ENCODE measurements at regions not wholly inside any gene's neighbourhood (a gene's known extent, or its start where the extent isn't known, plus 50 kb on each side); places are given as distances from the start of the nearest gene placed in this dataset.

DNA sequence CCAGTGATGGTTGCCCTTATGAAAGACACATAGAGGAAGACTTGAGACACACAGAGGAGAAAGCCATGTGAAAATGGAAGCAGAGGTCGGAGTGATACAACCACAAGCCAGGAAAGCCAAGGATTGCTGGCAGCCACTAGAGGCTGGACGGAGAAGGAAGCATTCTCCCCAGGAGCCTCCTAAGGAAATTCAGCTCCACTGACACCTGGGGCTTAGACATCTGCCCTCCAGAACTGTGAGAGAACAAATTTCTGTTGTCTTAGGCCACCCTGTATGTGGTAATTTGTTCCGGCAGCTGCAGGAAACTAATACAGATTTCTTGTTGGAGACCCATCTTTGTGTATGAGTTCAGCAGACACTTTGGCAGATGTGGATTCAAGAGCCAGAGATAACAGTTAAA lies 126.9 kb upstream of the ATP1A1 start:
- POLR2A ChIA-PET = no interaction called here
- Histone ChIP-seq H3K4me3 (no peak overlapping the region), H3K9me3 (no peaks in the 10 kb centered on the region), H3K27ac (no peak overlapping the region), H3K4me1 (no peaks in the 10 kb centered on the region), H3K4me2 (no peak overlapping the region)
- no peak for TF ChIP-seq EHMT2 (IDR thresholded peaks at IDR 0.05; ENCODE audit: low read depth)
- no peak for TF ChIP-seq MAZ (IDR thresholded peaks at IDR 0.05; ENCODE audit: borderline replicate concordance, low read depth, low read length)
- ATAC-seq = no peak
- FAIRE-seq = no peak
- 53% methylated on average over 3 of the region's 3 CpGs for WGBS (ENCODE audit: missing lambda C conversion rate)
- CTCF ChIA-PET = no interaction called here
- DNase-seq (ENCODE audit: low read depth in 1 of 2, low spot score in 1 of 2) = no peak

DNA sequence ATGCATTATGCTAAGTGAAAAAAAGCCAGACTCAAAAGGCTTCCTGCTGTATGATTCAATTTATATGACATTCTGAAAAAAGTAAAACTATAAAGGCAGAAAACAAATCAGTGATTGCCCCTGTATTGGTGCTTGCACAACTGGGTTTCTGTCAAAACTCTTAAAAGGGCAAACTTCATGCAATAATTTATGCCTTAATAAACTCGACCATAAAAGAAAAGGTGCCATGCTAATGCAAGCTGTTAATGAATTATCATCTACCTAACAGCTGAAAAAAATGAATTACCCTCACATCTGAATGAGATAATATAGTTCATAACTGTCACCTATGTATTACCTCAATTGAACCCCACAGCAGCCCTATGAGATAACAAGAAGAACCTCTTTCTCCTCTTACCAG lies 120.8 kb upstream of the ATP1A1 start:
- FAIRE-seq = no peak
- Histone ChIP-seq H3K27ac (no peak overlapping the region), H3K9me3 (no peaks in the 10 kb centered on the region), H3K4me2 (no peak overlapping the region), H3K4me1 (no peaks in the 10 kb centered on the region), H3K4me3 (no peak overlapping the region)
- no peak for DNase-seq (ENCODE audit: low read depth in 1 of 2, low spot score in 1 of 2)
- TF ChIP-seq TP53 (CRISPR knock-in tag; IDR thresholded peaks at IDR 0.05) (no peak), FOXS1 (CRISPR knock-in tag; IDR thresholded peaks at IDR 0.05) (no peak), JUN (IDR thresholded peaks at IDR 0.05) (no peak), HOXB5 (CRISPR knock-in tag; IDR thresholded peaks at IDR 0.05) (no peak)
- POLR2A ChIA-PET = no interaction called here
- 11% methylated on average over 1 of the region's 1 CpG for whole genome bisulfite sequencing (ENCODE audit: missing lambda C conversion rate)
- CTCF ChIA-PET = no interaction called here
- no peak for ATAC-seq

DNA sequence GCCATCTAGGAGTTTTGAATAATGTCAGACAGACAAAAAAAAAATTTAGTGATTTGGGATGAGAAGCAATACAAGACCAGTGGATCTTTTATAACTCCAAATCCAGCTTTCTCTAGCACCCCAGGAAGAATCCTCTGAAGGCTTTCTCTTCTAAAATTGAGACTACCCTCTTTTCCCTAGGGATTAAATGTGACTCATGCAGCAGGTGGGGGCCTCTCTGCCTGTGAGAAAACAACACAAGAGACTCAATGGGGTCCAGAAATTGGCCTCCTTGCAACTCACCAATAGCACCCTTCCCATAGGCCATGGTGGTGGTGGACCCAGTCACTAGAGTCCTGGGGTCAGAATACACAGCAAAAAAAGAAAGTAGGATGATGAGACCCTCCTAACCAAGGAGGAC lies 120.3 kb upstream of the ATP1A1 start:
- DNase-seq (ENCODE audit: low read depth in 1 of 2, low spot score in 1 of 2) = no peak
- TF ChIP-seq HOXB5 (CRISPR knock-in tag; IDR thresholded peaks at IDR 0.05) (no peak), FOSL2 (IDR thresholded peaks at IDR 0.05) (no peak), FOSL2 (CRISPR knock-in tag; IDR thresholded peaks at IDR 0.05) (no peak), CHD2 (IDR thresholded peaks at IDR 0.05; ENCODE audit: low read length, partially characterized antibody) (no peak), FOSB (CRISPR knock-in tag; IDR thresholded peaks at IDR 0.05) (no peak), NFE2L2 (conservative IDR thresholded peaks at IDR 0.05; ENCODE audit: low read length) (no peak), CEBPB (IDR thresholded peaks at IDR 0.05) (no peak), POLR2A (IDR thresholded peaks at IDR 0.05; ENCODE audit: low read length) (no peak), JUN (IDR thresholded peaks at IDR 0.05) (no peak), MAZ (IDR thresholded peaks at IDR 0.05; ENCODE audit: borderline replicate concordance, low read depth, low read length) (no peak), EP300 (IDR thresholded peaks at IDR 0.05) (no peak)
- TF ChIP-seq, protein P1, sequence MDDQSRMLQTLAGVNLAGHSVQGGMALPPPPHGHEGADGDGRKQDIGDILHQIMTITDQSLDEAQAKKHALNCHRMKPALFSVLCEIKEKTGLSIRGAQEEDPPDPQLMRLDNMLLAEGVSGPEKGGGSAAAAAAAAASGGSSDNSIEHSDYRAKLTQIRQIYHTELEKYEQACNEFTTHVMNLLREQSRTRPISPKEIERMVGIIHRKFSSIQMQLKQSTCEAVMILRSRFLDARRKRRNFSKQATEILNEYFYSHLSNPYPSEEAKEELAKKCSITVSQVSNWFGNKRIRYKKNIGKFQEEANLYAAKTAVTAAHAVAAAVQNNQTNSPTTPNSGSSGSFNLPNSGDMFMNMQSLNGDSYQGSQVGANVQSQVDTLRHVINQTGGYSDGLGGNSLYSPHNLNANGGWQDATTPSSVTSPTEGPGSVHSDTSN (IDR thresholded peaks at IDR 0.05) = no peak
- TF ChIP-seq, protein P2, sequence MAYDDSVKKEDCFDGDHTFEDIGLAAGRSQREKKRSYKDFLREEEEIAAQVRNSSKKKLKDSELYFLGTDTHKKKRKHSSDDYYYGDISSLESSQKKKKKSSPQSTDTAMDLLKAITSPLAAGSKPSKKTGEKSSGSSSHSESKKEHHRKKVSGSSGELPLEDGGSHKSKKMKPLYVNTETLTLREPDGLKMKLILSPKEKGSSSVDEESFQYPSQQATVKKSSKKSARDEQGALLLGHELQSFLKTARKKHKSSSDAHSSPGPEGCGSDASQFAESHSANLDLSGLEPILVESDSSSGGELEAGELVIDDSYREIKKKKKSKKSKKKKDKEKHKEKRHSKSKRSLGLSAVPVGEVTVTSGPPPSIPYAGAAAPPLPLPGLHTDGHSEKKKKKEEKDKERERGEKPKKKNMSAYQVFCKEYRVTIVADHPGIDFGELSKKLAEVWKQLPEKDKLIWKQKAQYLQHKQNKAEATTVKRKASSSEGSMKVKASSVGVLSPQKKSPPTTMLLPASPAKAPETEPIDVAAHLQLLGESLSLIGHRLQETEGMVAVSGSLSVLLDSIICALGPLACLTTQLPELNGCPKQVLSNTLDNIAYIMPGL (CRISPR knock-in tag; IDR thresholded peaks at IDR 0.05; ENCODE audit: borderline replicate concordance) = no peak
- TF ChIP-seq, protein P3, sequence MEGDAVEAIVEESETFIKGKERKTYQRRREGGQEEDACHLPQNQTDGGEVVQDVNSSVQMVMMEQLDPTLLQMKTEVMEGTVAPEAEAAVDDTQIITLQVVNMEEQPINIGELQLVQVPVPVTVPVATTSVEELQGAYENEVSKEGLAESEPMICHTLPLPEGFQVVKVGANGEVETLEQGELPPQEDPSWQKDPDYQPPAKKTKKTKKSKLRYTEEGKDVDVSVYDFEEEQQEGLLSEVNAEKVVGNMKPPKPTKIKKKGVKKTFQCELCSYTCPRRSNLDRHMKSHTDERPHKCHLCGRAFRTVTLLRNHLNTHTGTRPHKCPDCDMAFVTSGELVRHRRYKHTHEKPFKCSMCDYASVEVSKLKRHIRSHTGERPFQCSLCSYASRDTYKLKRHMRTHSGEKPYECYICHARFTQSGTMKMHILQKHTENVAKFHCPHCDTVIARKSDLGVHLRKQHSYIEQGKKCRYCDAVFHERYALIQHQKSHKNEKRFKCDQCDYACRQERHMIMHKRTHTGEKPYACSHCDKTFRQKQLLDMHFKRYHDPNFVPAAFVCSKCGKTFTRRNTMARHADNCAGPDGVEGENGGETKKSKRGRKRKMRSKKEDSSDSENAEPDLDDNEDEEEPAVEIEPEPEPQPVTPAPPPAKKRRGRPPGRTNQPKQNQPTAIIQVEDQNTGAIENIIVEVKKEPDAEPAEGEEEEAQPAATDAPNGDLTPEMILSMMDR (IDR thresholded peaks at IDR 0.05) = no peak
- TF ChIP-seq, protein P4, sequence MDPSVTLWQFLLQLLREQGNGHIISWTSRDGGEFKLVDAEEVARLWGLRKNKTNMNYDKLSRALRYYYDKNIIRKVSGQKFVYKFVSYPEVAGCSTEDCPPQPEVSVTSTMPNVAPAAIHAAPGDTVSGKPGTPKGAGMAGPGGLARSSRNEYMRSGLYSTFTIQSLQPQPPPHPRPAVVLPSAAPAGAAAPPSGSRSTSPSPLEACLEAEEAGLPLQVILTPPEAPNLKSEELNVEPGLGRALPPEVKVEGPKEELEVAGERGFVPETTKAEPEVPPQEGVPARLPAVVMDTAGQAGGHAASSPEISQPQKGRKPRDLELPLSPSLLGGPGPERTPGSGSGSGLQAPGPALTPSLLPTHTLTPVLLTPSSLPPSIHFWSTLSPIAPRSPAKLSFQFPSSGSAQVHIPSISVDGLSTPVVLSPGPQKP (IDR thresholded peaks at IDR 0.05; ENCODE audit: low read depth, low read length) = no peak
- POLR2A ChIA-PET = interaction anchor here (0.6 kb wide), 1 partner anchor 316 kb away, joined by 6 read pairs; no protein-coding TSS in a partner anchor
- Histone ChIP-seq H3K9me3 (no peaks in the 10 kb centered on the region), H3K27ac (no peak overlapping the region), H3K4me3 (no peak overlapping the region), H3K4me2 (no peak overlapping the region), H3K4me1 (no peaks in the 10 kb centered on the region)
- no peak for FAIRE-seq
- CTCF ChIA-PET = interaction anchor here (0.6 kb wide), 1 partner anchor 283 kb away, joined by 3 read pairs; no protein-coding TSS in a partner anchor
- no peak for ATAC-seq
